B cell (primary cell): ENCODE measurements at regions not wholly inside any gene's neighbourhood (a gene's known extent, or its start where the extent isn't known, plus 50 kb on each side); places are given as distances from the start of the nearest gene placed in this dataset.

Experiments used
- ATAC-seq: fragments of 200-7000 bp; cut with Tn5 transposase; one replicate; pipeline ENCODE4 v1.10.0; 2021; ENCODE audit warnings: low read depth, mild to moderate bottlenecking, moderate number of reproducible peaks, moderate library complexity
- CTCF ChIA-PET: fragments of 350-600 bp; sonication (Branson Sonifier 250); formaldehyde crosslinking; loops from one replicate; lab custom pipeline; 2021; ENCODE audit warnings: antibody characterized with exemption, inconsistent platforms; lab: Charles Lee
- POLR2A ChIA-PET: fragments of 350-600 bp; sonication (Branson Sonifier 250); formaldehyde crosslinking; loops from one replicate; lab custom pipeline; 2021; ENCODE audit warnings: antibody characterized with exemption; lab: Charles Lee
- DNase-seq: peaks from one replicate; pipeline ENCODE4 v3.0.0; 2013
- H2AFZ ChIP-seq: 2 replicates; pipeline ENCODE4 v1.6.1; 2012; ENCODE audit warnings: mild to moderate bottlenecking, low read depth, low read length; ENCODE audit not compliant: insufficient read depth, poor library complexity, severe bottlenecking
- H3K27ac ChIP-seq, 2 donors: 1 replicate in 1 of 2; 2 replicates in 1 of 2; pipeline ENCODE4 v1.5.1; 2012 to 2013; ENCODE audit warnings: low read length in 2 of 2, mild to moderate bottlenecking in 2 of 2, moderate library complexity in 1 of 2
- H3K27me3 ChIP-seq, 4 experiments: fragments of 200-600 bp in 1 of 4; sonication (generic) in 1 of 4; replicated peaks in 1 of 4; 1 replicate in 2 of 4; 2 replicates in 2 of 4; pipeline versions ENCODE4 v1.6.1 to v1.7.0; 2013 to 2016; ENCODE audit warnings: low read length in 3 of 4, mild to moderate bottlenecking in 2 of 4, mixed read lengths in 1 of 4, moderate library complexity in 1 of 4; ENCODE audit not compliant: insufficient read depth in 4 of 4, control insufficient read depth in 3 of 4; ENCODE audit errors: control extremely low read depth in 1 of 4
- H3K36me3 ChIP-seq, 2 experiments: replicated peaks in 1 of 2; 1 replicate in 1 of 2; 2 replicates in 1 of 2; pipeline versions ENCODE4 v1.6.1 to v1.7.1; 2013; ENCODE audit warnings: low read length in 1 of 2; ENCODE audit not compliant: insufficient read depth in 2 of 2, control insufficient read depth in 1 of 2; ENCODE audit errors: control extremely low read depth in 1 of 2, extremely low read depth in 1 of 2
- H3K4me1 ChIP-seq, 2 donors: fragments of 200-600 bp in 1 of 2; sonication (generic) in 1 of 2; 1 replicate in 1 of 2; 2 replicates in 1 of 2; pipeline versions ENCODE4 v1.5.1 to v1.6.1; 2013 to 2017; ENCODE audit warnings: low read length in 2 of 2; ENCODE audit not compliant: control insufficient read depth in 2 of 2, insufficient read depth in 2 of 2
- H3K4me2 ChIP-seq: replicated peaks from 2 replicates; pipeline ENCODE3; 2012; ENCODE audit warnings: mild to moderate bottlenecking, low read depth, low read length; ENCODE audit not compliant: poor library complexity, severe bottlenecking
- H3K4me3 ChIP-seq, 5 experiments: fragments of 200-600 bp in 1 of 5; sonication (generic) in 1 of 5; 1 replicate in 3 of 5; 2 replicates in 2 of 5; pipeline versions ENCODE4 v1.5.1 to v1.7.0; 2011 to 2016; ENCODE audit warnings: low read length in 4 of 5, mild to moderate bottlenecking in 4 of 5, low read depth in 2 of 5, control low read depth in 1 of 5, moderate library complexity in 1 of 5; ENCODE audit not compliant: insufficient read depth in 1 of 5; ENCODE audit errors: control extremely low read depth in 1 of 5, extremely low read depth in 1 of 5
- H3K79me2 ChIP-seq: fragments of 200-600 bp; sonication (generic); one replicate; pipeline ENCODE4 v1.6.0; 2016; ENCODE audit warnings: low read length; ENCODE audit not compliant: control insufficient read depth, insufficient read depth
- H3K9ac ChIP-seq: fragments of 200-600 bp; sonication (generic); 2 replicates; pipeline ENCODE4 v1.6.1; 2017; ENCODE audit warnings: mild to moderate bottlenecking, low read length, moderate library complexity
- H3K9me3 ChIP-seq, 3 donors: one replicate each; pipeline versions ENCODE4 v1.6.1 to v1.7.1; 2013; ENCODE audit warnings: low read length in 2 of 3; ENCODE audit not compliant: control insufficient read depth in 2 of 3, insufficient read depth in 1 of 3; ENCODE audit errors: control extremely low read depth in 1 of 3
- H4K20me1 ChIP-seq: 2 replicates; pipeline ENCODE4 v1.6.0; 2012; ENCODE audit warnings: mild to moderate bottlenecking, low read length; ENCODE audit not compliant: insufficient read depth, control insufficient read depth, poor library complexity, severe bottlenecking
- H3K27ac Mint-ChIP-seq: one replicate; pipeline ENCODE4 v1.8.0; 2021; ENCODE audit warnings: mixed read lengths
- H3K27me3 Mint-ChIP-seq: one replicate; pipeline ENCODE4 v1.8.0; 2021; ENCODE audit warnings: mixed read lengths
- H3K4me1 Mint-ChIP-seq: one replicate; pipeline ENCODE4 v1.8.0; 2021; ENCODE audit warnings: mixed read lengths
- H3K4me3 Mint-ChIP-seq: one replicate; pipeline ENCODE4 v1.8.0; 2021; ENCODE audit warnings: mixed read lengths
- H3K9me3 Mint-ChIP-seq: one replicate; pipeline ENCODE4 v1.8.0; 2022; ENCODE audit warnings: mixed read lengths; ENCODE audit not compliant: insufficient read depth
- CTCF ChIP-seq: fragments of 200-600 bp; IDR thresholded peaks from one replicate; pipeline ENCODE4 v1.8.0; 2022; ENCODE audit warnings: antibody characterized with exemption, mild to moderate bottlenecking
- EZH2 ChIP-seq: IDR thresholded peaks from 2 replicates; pipeline ENCODE4 v1.6.1; 2012; ENCODE audit warnings: borderline replicate concordance, low read depth, mild to moderate bottlenecking, moderate library complexity, low read length; ENCODE audit not compliant: insufficient read depth, poor library complexity, severe bottlenecking
- WGBS: methylation state at CpG from one replicate; pipeline ENCODE4 v1.1.5; 2013; ENCODE audit warnings: missing lambda C conversion rate; ENCODE audit not compliant: insufficient coverage; 5-methylcytosine and 5-hydroxymethylcytosine counted together
- intact Hi-C: fragments of 100-400 bp; cut with micrococcal nuclease; formaldehyde crosslinking; loops from one replicate; pipeline ENCODE4 v1.10.0; 2022

DNA sequence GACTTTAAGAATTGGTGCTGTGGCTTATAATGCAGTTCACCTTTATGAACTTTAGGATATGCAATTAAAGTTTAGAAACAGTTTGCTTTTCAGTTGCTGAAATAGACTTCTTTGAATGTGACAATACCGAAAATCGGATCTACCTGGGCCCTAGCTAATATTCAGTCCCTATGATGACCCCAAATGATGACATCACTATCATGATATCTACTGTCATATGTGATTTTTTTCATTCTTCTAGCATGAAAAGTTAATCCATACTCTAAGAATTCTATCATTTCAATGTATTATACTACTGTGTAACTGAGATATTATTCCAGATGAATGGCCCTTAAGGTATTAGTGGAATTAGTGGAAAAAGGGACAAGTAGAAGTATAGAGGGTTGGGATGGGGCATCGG is 487.2 kb upstream of the TUSC1 start:
- Histone ChIP-seq H3K27me3 (no peaks in the 10 kb centered on the region), H3K36me3 (no peaks in the 10 kb centered on the region)

GRCh38 chr9:26163931-26164330 is 485.7 kb upstream of the TUSC1 start:
- no peak overlapping the region for H3K4me2 ChIP-seq
- Mint-ChIP-seq H3K4me3 (no peak overlapping the region), H3K27me3 (no peaks in the 10 kb centered on the region), H3K9me3 (no peaks in the 10 kb centered on the region), H3K4me1 (no peaks in the 10 kb centered on the region), H3K27ac (no peak overlapping the region)
- H4K20me1 ChIP-seq: no peaks in the 10 kb centered on the region
- CTCF ChIA-PET: no interaction called here
- no peak for TF ChIP-seq EZH2
- no peak for TF ChIP-seq CTCF
- POLR2A ChIA-PET: no interaction called here
- no peaks in the 10 kb centered on the region for H3K79me2 ChIP-seq
- no peak overlapping the region for H3K27ac ChIP-seq
- no peak for DNase-seq
- H3K4me3 ChIP-seq: no peak overlapping the region
- H3K9ac ChIP-seq: no peak overlapping the region
- no peak overlapping the region for H2AFZ ChIP-seq
- H3K9me3 ChIP-seq: peaks cover 0 to 3% (median 2%) of the 10 kb centered on the region in 3 donors
- H3K36me3 ChIP-seq: no peaks in the 10 kb centered on the region
- no peaks in the 10 kb centered on the region for H3K27me3 ChIP-seq
- intact Hi-C loops: no loop called here
- ATAC-seq: no peak
- H3K4me1 ChIP-seq: no peaks in the 10 kb centered on the region

More for the DNA sequence above, 487.2 kb upstream of the TUSC1 start:
- Mint-ChIP-seq H3K27ac (no peak overlapping the region), H3K27me3 (no peaks in the 10 kb centered on the region), H3K9me3 (peaks cover under 1% of the 10 kb centered on the region), H3K4me3 (no peak overlapping the region), H3K4me1 (no peaks in the 10 kb centered on the region)
- Histone ChIP-seq H3K79me2 (no peaks in the 10 kb centered on the region), H3K9ac (no peak overlapping the region), H3K27ac (no peak overlapping the region), H3K4me2 (no peak overlapping the region), H3K9me3 (peaks cover 0 to 3% (median 2%) of the 10 kb centered on the region in 3 donors), H4K20me1 (no peaks in the 10 kb centered on the region), H3K4me1 (no peaks in the 10 kb centered on the region), H2AFZ (no peak overlapping the region), H3K4me3 (no peak overlapping the region)
- ChIA-PET POLR2A (no interaction called here), CTCF (no interaction called here)
- no peak for DNase-seq
- WGBS: no CpG with 5 or more reads among the region's 3 CpGs
- TF ChIP-seq CTCF (no peak), EZH2 (no peak)
- intact Hi-C loops: no loop called here
- no peak for ATAC-seq
